ENCODE measurements at regions not wholly inside any gene's neighbourhood (a gene's known extent, or its start where the extent isn't known, plus 50 kb on each side); places are given as distances from the start of the nearest gene placed in this dataset.

DNA sequence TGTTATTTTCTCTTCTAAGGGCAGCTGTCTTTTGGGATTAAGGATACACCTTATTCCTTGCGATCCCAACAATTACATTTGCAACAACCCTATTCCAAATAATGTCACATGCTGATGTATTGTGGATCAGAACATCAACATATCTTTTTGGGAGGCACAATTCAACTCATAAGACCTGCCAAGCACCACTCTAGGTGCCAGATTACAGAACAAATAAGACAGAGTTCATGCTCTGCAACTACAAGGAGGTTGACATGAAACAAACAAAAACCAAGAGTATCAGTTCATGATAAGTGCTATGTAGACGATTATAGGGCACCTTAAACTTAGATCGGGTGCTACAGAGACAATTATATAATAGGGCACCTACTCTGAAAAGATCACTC is 203.2 kb upstream of the SGK1 start:
- H3K4me3 ChIP-seq, result peak overlapping the region; percentile 1; the same call in 1 of the 3 replicates
- ChIA-PET POLR2A (no interaction called here), CTCF (interaction anchor here (1.0 to 1.6 kb wide), 2 partner anchors 15 to 343 kb away, joined by 3 to 4 read pairs; no protein-coding TSS in a partner anchor)
- DNase-seq (ENCODE audit: low read depth in 1 of 2, low spot score in 1 of 2), result no peak
- ATAC-seq, result peak in 1 of 2 experiments; percentile 5; a peak in 2 of 6 replicates
- no peak for TF ChIP-seq SMC3 (IDR thresholded peaks at IDR 0.05)
- TF ChIP-seq RARB (CRISPR knock-in tag; IDR thresholded peaks at IDR 0.05), result no peak
- no peak for TF ChIP-seq CEBPB (IDR thresholded peaks at IDR 0.05)
- no peak for TF ChIP-seq EP300 (IDR thresholded peaks at IDR 0.05)
- no peak for TF ChIP-seq USF2 (IDR thresholded peaks at IDR 0.05)
- no peak for TF ChIP-seq PHF8 (IDR thresholded peaks at IDR 0.05; ENCODE audit: borderline replicate concordance, low read depth)
- TF ChIP-seq EHF (CRISPR knock-in tag; IDR thresholded peaks at IDR 0.05), result no peak
- no peak for TF ChIP-seq MAZ (IDR thresholded peaks at IDR 0.05; ENCODE audit: borderline replicate concordance, low read depth, low read length)
- TF ChIP-seq ZC3H11A (IDR thresholded peaks at IDR 0.05), result no peak
- TF ChIP-seq RFX5 (IDR thresholded peaks at IDR 0.05), result no peak
- FAIRE-seq, result no peak
- peaks cover 67% of the 10 kb centered on the region for H3K4me1 ChIP-seq
- 25% methylated on average over 3 of the region's 3 CpGs for WGBS (ENCODE audit: missing lambda C conversion rate)
- H3K9me3 ChIP-seq, result no peaks in the 10 kb centered on the region
- peak overlapping the region; percentile 87 for H3K4me2 ChIP-seq
- H3K27ac ChIP-seq, result peak overlapping the region; percentile 71 to 90

- Histone ChIP-seq H3K4me2 (peak overlapping the region; percentile 87), H3K4me1 (peaks cover 66% of the 10 kb centered on the region), H3K9me3 (no peaks in the 10 kb centered on the region), H3K27ac (peak overlapping the region; percentile 71 to 90), H3K4me3 (peak overlapping the region; percentile 1; the same call in 1 of the 3 replicates)
- ChIA-PET POLR2A (no interaction called here), CTCF (interaction anchor here (0.6 to 1.6 kb wide), 4 partner anchors 14 to 351 kb away, joined by 3 to 4 read pairs (median 4); no protein-coding TSS in a partner anchor)
- ATAC-seq (peak in 1 of 2 experiments; percentile 19; a peak in 3 of 6 replicates), DNase-seq (ENCODE audit: low read depth in 1 of 2, low spot score in 1 of 2) (no peak), FAIRE-seq (no peak)
- TF ChIP-seq MAFK (IDR thresholded peaks at IDR 0.05; ENCODE audit: partially characterized antibody), result no peak
- no peak for TF ChIP-seq RNF2 (IDR thresholded peaks at IDR 0.05; ENCODE audit: borderline replicate concordance, low read depth)
- TF ChIP-seq MYC (IDR thresholded peaks at IDR 0.05; ENCODE audit: borderline replicate concordance, low read length), result no peak
- TF ChIP-seq RARB (CRISPR knock-in tag; IDR thresholded peaks at IDR 0.05), result no peak
- no peak for TF ChIP-seq ESRRA (IDR thresholded peaks at IDR 0.05; ENCODE audit: borderline replicate concordance, low read length)
- TF ChIP-seq FOSL2 (IDR thresholded peaks at IDR 0.05), result no peak
- no peak for TF ChIP-seq FOSL2 (CRISPR knock-in tag; IDR thresholded peaks at IDR 0.05)
- TF ChIP-seq TFCP2L1 (CRISPR knock-in tag; IDR thresholded peaks at IDR 0.05), result no peak
- TF ChIP-seq CHD2 (IDR thresholded peaks at IDR 0.05; ENCODE audit: low read length, partially characterized antibody), result no peak
- TF ChIP-seq HDAC2 (IDR thresholded peaks at IDR 0.05), result no peak
- TF ChIP-seq CHD4 (IDR thresholded peaks at IDR 0.05; ENCODE audit: borderline replicate concordance), result no peak
- TF ChIP-seq MAZ (IDR thresholded peaks at IDR 0.05; ENCODE audit: borderline replicate concordance, low read depth, low read length), result no peak
- TF ChIP-seq ZFP36 (IDR thresholded peaks at IDR 0.05; ENCODE audit: borderline replicate concordance, partially characterized antibody), result no peak
- TF ChIP-seq NPAS2 (CRISPR knock-in tag; IDR thresholded peaks at IDR 0.05; ENCODE audit: borderline replicate concordance), result no peak
- TF ChIP-seq ZC3H11A (IDR thresholded peaks at IDR 0.05), result no peak
- no peak for TF ChIP-seq CBX2 (IDR thresholded peaks at IDR 0.05; ENCODE audit: borderline replicate concordance, low read depth)
- WGBS (ENCODE audit: missing lambda C conversion rate), result 26% methylated on average over 10 of the region's 12 CpGs
Observed at GRCh38 chr6:134520181-134521115, 202.5 kb upstream of the SGK1 start.

- CTCF ChIA-PET, result interaction anchor here (0.6 to 0.9 kb wide), 2 partner anchors 341 to 350 kb away, joined by 4 read pairs; no protein-coding TSS in a partner anchor
- DNase-seq (ENCODE audit: low read depth in 1 of 2, low spot score in 1 of 2), result no peak
- Histone ChIP-seq H3K4me3 (no peak overlapping the region), H3K27ac (peak overlapping the region; percentile 71 to 90), H3K4me1 (peaks cover 60% of the 10 kb centered on the region), H3K9me3 (no peaks in the 10 kb centered on the region), H3K4me2 (no peak overlapping the region; the same call in 2 of the 3 replicates)
- POLR2A ChIA-PET, result no interaction called here
- FAIRE-seq, result no peak
- 89% methylated on average over 4 of the region's 4 CpGs for WGBS (ENCODE audit: missing lambda C conversion rate)
- no peak for ATAC-seq
- TF ChIP-seq BHLHE40 (IDR thresholded peaks at IDR 0.05; ENCODE audit: low read depth, low read length) (no peak), ZFP36 (IDR thresholded peaks at IDR 0.05; ENCODE audit: borderline replicate concordance, partially characterized antibody) (no peak), ZC3H11A (IDR thresholded peaks at IDR 0.05) (no peak), JUNB (IDR thresholded peaks at IDR 0.05) (no peak), NFE2L2 (conservative IDR thresholded peaks at IDR 0.05; ENCODE audit: low read length) (no peak), TFCP2L1 (CRISPR knock-in tag; IDR thresholded peaks at IDR 0.05) (no peak), ZNF302 (CRISPR knock-in tag; IDR thresholded peaks at IDR 0.05) (no peak), HOXB13 (CRISPR knock-in tag; IDR thresholded peaks at IDR 0.05; ENCODE audit: low read depth) (no peak), MAFK (IDR thresholded peaks at IDR 0.05; ENCODE audit: partially characterized antibody) (no peak), NPAS2 (CRISPR knock-in tag; IDR thresholded peaks at IDR 0.05; ENCODE audit: borderline replicate concordance) (no peak), PHF8 (IDR thresholded peaks at IDR 0.05; ENCODE audit: borderline replicate concordance, low read depth) (no peak), TP53 (CRISPR knock-in tag; IDR thresholded peaks at IDR 0.05) (no peak), EP300 (IDR thresholded peaks at IDR 0.05) (no peak), EHMT2 (IDR thresholded peaks at IDR 0.05; ENCODE audit: low read depth) (no peak), NR3C1 (IDR thresholded peaks at IDR 0.05) (no peak), RFX5 (IDR thresholded peaks at IDR 0.05) (no peak), HOXA7 (CRISPR knock-in tag; IDR thresholded peaks at IDR 0.05) (no peak)
- TF ChIP-seq, protein P1, sequence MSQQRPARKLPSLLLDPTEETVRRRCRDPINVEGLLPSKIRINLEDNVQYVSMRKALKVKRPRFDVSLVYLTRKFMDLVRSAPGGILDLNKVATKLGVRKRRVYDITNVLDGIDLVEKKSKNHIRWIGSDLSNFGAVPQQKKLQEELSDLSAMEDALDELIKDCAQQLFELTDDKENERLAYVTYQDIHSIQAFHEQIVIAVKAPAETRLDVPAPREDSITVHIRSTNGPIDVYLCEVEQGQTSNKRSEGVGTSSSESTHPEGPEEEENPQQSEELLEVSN (IDR thresholded peaks at IDR 0.05; ENCODE audit: borderline replicate concordance, low read depth), result no peak
- TF ChIP-seq, protein P2, sequence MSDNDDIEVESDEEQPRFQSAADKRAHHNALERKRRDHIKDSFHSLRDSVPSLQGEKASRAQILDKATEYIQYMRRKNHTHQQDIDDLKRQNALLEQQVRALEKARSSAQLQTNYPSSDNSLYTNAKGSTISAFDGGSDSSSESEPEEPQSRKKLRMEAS (IDR thresholded peaks at IDR 0.05), result no peak
Observed at GRCh38 chr6:134519465-134519864, 201.6 kb upstream of the SGK1 start.
